Loucy (cell line): ENCODE measurements at regions not wholly inside any gene's neighbourhood (a gene's known extent, or its start where the extent isn't known, plus 50 kb on each side); places are given as distances from the start of the nearest gene placed in this dataset.
"Not testable (repeated sequence)": the region's sequence is repeated elsewhere in the genome, so short reads cannot be mapped to it uniquely, and the experiment has no call there.

Source experiments
- H2AFZ ChIP-seq: fragments of 200-600 bp; sonication (generic); 2 replicates; pipeline ENCODE4 v1.6.0; 2016; ENCODE audit warnings: antibody characterized with exemption, mild to moderate bottlenecking, low read length, moderate library complexity
- H3F3A ChIP-seq: fragments of 200-600 bp; 2 replicates; pipeline ENCODE4 v1.6.0; 2016; ENCODE audit warnings: antibody characterized with exemption, low read depth, mild to moderate bottlenecking
- H3K27me3 ChIP-seq: fragments of 200-600 bp; sonication (generic); 2 replicates; pipeline ENCODE4 v1.6.1; 2014; ENCODE audit warnings: low read length, mild to moderate bottlenecking; ENCODE audit not compliant: insufficient read depth, poor library complexity, severe bottlenecking
- H3K36me3 ChIP-seq: fragments of 200-600 bp; sonication (generic); 2 replicates; pipeline ENCODE4 v1.6.1; 2016; ENCODE audit warnings: low read length; ENCODE audit not compliant: insufficient read depth
- H3K4me1 ChIP-seq: fragments of 200-600 bp; sonication (generic); 2 replicates; pipeline ENCODE4 v1.5.1; 2014; ENCODE audit warnings: low read length, mild to moderate bottlenecking; ENCODE audit not compliant: insufficient read depth, poor library complexity, severe bottlenecking
- H3K4me2 ChIP-seq: fragments of 200-600 bp; sonication (generic); 2 replicates; pipeline ENCODE4 v1.6.0; 2014; ENCODE audit warnings: antibody characterized with exemption, low read length, low read depth, mild to moderate bottlenecking; ENCODE audit not compliant: poor library complexity, severe bottlenecking
- H3K4me3 ChIP-seq: fragments of 200-600 bp; sonication (generic); 2 replicates; pipeline ENCODE4 v1.5.1; 2014; ENCODE audit warnings: low read length, mild to moderate bottlenecking, mixed read lengths; ENCODE audit not compliant: poor library complexity, severe bottlenecking
- H3K79me2 ChIP-seq: fragments of 200-600 bp; sonication (generic); 2 replicates; pipeline ENCODE4 v1.6.1; 2014; ENCODE audit warnings: low read length; ENCODE audit not compliant: insufficient read depth
- H3K9ac ChIP-seq: fragments of 200-600 bp; sonication (generic); 2 replicates; pipeline ENCODE4 v1.6.0; 2014; ENCODE audit warnings: mild to moderate bottlenecking, low read depth, low read length, moderate library complexity; ENCODE audit not compliant: poor library complexity, severe bottlenecking
- H3K9me2 ChIP-seq: fragments of 200-600 bp; sonication (generic); replicated peaks from 2 replicates; pipeline ENCODE4 v1.6.1; 2016; ENCODE audit warnings: low read depth, low read length, mixed read lengths
- H3K9me3 ChIP-seq: fragments of 200-600 bp; sonication (generic); 2 replicates; pipeline ENCODE4 v1.6.1; 2014; ENCODE audit warnings: mild to moderate bottlenecking, antibody characterized with exemption, low read length, low read depth; ENCODE audit not compliant: insufficient read depth
- H4K20me1 ChIP-seq: fragments of 200-600 bp; sonication (generic); 2 replicates; pipeline ENCODE4 v1.6.0; 2014; ENCODE audit warnings: antibody characterized with exemption, low read length, mild to moderate bottlenecking; ENCODE audit not compliant: insufficient read depth, poor library complexity, severe bottlenecking
- EZH2phosphoT487 ChIP-seq: fragments of 200-600 bp; IDR thresholded peaks from 2 replicates; pipeline ENCODE4 v1.6.1; 2018; ENCODE audit warnings: antibody characterized with exemption, mild to moderate bottlenecking, moderate library complexity, borderline replicate concordance
- TF ChIP-seq, protein P1 (sequence below): fragments of 200-600 bp; sonication (generic); conservative IDR thresholded peaks from 2 replicates; pipeline ENCODE4 v1.5.1; 2014; ENCODE audit warnings: mild to moderate bottlenecking, antibody characterized with exemption, low read length

DNA sequence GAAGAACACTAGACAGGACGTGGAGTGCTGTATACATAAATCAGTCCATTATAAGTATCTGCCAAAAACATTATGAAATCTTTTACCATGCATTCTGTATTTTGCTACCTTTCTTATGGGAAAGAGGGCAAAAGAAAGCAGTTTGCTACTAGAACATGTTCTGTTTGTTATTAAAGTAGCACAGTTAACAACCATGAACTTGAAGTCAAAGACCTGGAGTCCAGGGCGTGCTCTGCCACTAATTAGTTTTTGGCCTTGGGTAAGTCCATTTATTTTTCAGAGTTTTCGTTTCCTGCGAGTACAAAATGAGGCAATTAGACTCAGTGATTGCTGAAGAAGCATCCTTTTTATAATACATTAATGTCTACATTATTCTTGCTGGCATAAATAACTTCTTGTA is 143.3 kb upstream of the AGTR1 start:
- H3K4me1 ChIP-seq = peaks cover 5% of the 10 kb centered on the region
- H2AFZ ChIP-seq = no peak overlapping the region
- TF ChIP-seq, protein P1, sequence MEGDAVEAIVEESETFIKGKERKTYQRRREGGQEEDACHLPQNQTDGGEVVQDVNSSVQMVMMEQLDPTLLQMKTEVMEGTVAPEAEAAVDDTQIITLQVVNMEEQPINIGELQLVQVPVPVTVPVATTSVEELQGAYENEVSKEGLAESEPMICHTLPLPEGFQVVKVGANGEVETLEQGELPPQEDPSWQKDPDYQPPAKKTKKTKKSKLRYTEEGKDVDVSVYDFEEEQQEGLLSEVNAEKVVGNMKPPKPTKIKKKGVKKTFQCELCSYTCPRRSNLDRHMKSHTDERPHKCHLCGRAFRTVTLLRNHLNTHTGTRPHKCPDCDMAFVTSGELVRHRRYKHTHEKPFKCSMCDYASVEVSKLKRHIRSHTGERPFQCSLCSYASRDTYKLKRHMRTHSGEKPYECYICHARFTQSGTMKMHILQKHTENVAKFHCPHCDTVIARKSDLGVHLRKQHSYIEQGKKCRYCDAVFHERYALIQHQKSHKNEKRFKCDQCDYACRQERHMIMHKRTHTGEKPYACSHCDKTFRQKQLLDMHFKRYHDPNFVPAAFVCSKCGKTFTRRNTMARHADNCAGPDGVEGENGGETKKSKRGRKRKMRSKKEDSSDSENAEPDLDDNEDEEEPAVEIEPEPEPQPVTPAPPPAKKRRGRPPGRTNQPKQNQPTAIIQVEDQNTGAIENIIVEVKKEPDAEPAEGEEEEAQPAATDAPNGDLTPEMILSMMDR = no peak
- no peak for TF ChIP-seq EZH2phosphoT487
- H3K27me3 ChIP-seq = no peaks in the 10 kb centered on the region
- H3F3A ChIP-seq = no peaks in the 10 kb centered on the region
- no peaks in the 10 kb centered on the region for H3K36me3 ChIP-seq
- H4K20me1 ChIP-seq = no peaks in the 10 kb centered on the region
- H3K9me3 ChIP-seq = no peaks in the 10 kb centered on the region
- no peak overlapping the region for H3K9ac ChIP-seq
- H3K79me2 ChIP-seq = no peaks in the 10 kb centered on the region
- H3K9me2 ChIP-seq = no peaks in the 10 kb centered on the region
- no peak overlapping the region for H3K4me2 ChIP-seq
- no peak overlapping the region for H3K4me3 ChIP-seq

DNA sequence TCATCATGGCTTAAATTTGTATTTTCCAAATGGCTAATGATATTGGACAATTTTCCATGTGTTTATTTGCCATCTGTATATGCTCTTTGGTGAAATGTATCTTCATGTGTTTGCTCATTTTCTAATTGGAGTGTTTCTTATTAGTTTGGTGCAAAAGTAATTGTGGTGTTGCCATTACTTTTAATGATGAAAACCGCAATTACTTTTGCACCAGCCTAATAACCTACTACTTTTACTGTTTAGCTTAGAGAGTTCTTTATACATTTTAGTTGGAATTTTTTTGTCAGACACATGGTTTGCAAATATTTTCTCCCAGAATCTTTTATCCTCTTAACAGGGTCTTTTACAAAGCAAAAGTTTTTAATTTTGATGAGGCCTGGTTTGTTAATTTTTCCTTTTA is 141.0 kb upstream of the AGTR1 start:
- Histone ChIP-seq H3K9me3 (no peaks in the 10 kb centered on the region), H3K4me3 (no peak overlapping the region), H2AFZ (no peak overlapping the region), H3K9ac (no peak overlapping the region), H3K9me2 (no peaks in the 10 kb centered on the region), H3K79me2 (no peaks in the 10 kb centered on the region), H3K4me2 (no peak overlapping the region), H3K36me3 (no peaks in the 10 kb centered on the region), H4K20me1 (no peaks in the 10 kb centered on the region), H3K4me1 (peaks cover 5% of the 10 kb centered on the region), H3F3A (no peaks in the 10 kb centered on the region), H3K27me3 (no peaks in the 10 kb centered on the region)
- TF ChIP-seq, protein P1 = no peak
- no peak for TF ChIP-seq EZH2phosphoT487

DNA sequence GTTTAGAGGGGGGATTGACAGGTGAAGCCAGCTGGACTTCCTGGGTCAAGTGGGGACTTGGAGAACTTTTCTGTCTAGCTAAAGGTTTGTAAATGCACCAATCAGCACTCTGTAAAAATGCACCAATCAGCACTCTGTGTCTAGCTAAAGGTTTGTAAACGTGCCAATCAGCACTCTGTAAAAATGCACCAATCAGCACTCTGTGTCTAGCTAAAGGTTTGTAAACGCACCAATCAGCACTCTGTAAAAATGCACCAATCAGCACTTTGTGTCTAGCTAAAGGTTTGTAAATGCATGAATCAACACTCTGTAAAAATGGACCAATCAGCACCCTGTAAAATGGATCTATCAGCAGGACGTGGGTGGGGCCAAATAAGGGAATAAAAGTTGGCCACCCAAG is 120.1 kb upstream of the AGTR1 start:
- not testable (repeated sequence) for H3K9me3 ChIP-seq, H3K36me3 ChIP-seq, H3K79me2 ChIP-seq, H3K27me3 ChIP-seq, H3K9ac ChIP-seq, H3K4me3 ChIP-seq, H2AFZ ChIP-seq, H4K20me1 ChIP-seq, H3K4me2 ChIP-seq, H3F3A ChIP-seq, H3K9me2 ChIP-seq, H3K4me1 ChIP-seq

DNA sequence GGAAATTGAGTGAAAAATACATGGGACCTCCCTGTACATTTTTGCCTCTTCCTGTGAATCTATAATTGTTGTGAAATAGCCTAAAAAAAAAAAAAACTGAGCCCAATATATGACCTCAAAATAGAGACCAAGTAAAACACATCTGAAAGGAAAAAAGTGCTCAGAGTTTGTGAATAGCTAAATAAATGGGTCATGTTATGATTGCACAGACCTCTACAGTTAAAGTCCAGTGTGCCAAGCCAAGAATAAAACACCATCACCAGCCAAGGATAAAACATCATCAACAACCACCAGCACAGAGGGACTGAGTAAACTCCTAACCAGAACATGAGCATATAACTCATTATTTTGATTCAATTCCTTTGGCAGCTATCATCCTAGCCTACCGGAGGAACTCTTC is 115.6 kb upstream of the AGTR1 start:
- Histone ChIP-seq H3K9ac (no peak overlapping the region), H3K9me2 (no peaks in the 10 kb centered on the region), H3K4me2 (no peak overlapping the region), H3K4me1 (no peaks in the 10 kb centered on the region), H4K20me1 (no peaks in the 10 kb centered on the region), H3K9me3 (no peaks in the 10 kb centered on the region), H3K79me2 (no peaks in the 10 kb centered on the region), H3K36me3 (no peaks in the 10 kb centered on the region), H2AFZ (no peak overlapping the region), H3F3A (no peaks in the 10 kb centered on the region), H3K27me3 (no peaks in the 10 kb centered on the region), H3K4me3 (no peak overlapping the region)
- TF ChIP-seq, protein P1 = no peak
- no peak for TF ChIP-seq EZH2phosphoT487
